ENCODE measurements at regions not wholly inside any gene's neighbourhood (a gene's known extent, or its start where the extent isn't known, plus 50 kb on each side); places are given as distances from the start of the nearest gene placed in this dataset.

DNA sequence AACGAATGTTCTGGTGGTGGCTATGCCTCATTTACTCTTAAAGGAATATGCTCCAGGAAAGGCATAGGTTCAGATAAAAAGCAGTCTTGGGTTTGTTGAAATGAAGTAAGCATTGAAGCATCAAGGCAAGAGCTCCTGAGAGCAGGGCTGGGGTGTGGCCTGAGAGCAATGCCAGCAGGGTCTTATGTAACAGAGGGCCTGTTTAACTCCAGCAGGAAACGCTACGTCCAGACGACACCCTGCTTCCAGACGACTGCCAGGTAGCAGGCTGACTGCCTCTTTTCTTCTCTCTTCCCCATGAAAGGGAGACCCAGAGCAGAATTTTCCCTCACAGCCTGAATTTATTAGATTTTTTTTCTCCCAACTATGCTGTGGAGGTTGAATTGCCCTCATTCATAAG, 127.2 kb upstream of the SLC5A12 start:
- TF ChIP-seq CTCF (IDR thresholded peaks at IDR 0.05) (no peak), POLR2A (IDR thresholded peaks at IDR 0.05) (no peak)

Measured in Peyer's patch (tissue), 4 donors.